Karpas-422 (cell line): ENCODE measurements at regions not wholly inside any gene's neighbourhood (a gene's known extent, or its start where the extent isn't known, plus 50 kb on each side); places are given as distances from the start of the nearest gene placed in this dataset.

Experiments
- DNase-seq: peaks from one replicate; pipeline ENCODE4 v3.0.0-alpha.2; 2015
- H2AFZ ChIP-seq: fragments of 200-600 bp; sonication (generic); 2 replicates; pipeline ENCODE4 v1.6.1; 2014; ENCODE audit warnings: antibody characterized with exemption, low read length, mixed read lengths
- H3K27ac ChIP-seq: fragments of 200-600 bp; sonication (generic); 2 replicates; pipeline ENCODE4 v1.5.1; 2014; ENCODE audit warnings: mild to moderate bottlenecking, low read length, moderate library complexity
- H3K27me3 ChIP-seq: fragments of 200-600 bp; sonication (generic); 2 replicates; pipeline ENCODE4 v1.6.1; 2014; ENCODE audit warnings: low read length, mixed read lengths
- H3K36me3 ChIP-seq: fragments of 200-600 bp; sonication (generic); 2 replicates; pipeline ENCODE4 v1.6.1; 2014; ENCODE audit warnings: low read length, mixed read lengths; ENCODE audit not compliant: insufficient read depth
- H3K4me1 ChIP-seq: fragments of 200-600 bp; sonication (generic); 2 replicates; pipeline ENCODE4 v1.6.1; 2014; ENCODE audit warnings: mild to moderate bottlenecking, low read length, mixed read lengths
- H3K4me2 ChIP-seq: fragments of 200-600 bp; sonication (generic); 2 replicates; pipeline ENCODE4 v1.6.1; 2014; ENCODE audit warnings: low read length, low read depth, mild to moderate bottlenecking; ENCODE audit not compliant: poor library complexity, severe bottlenecking
- H3K4me3 ChIP-seq: fragments of 200-600 bp; sonication (generic); 2 replicates; pipeline ENCODE4 v1.5.1; 2014; ENCODE audit warnings: mild to moderate bottlenecking, antibody characterized with exemption, low read length, mixed read lengths
- H3K79me2 ChIP-seq: fragments of 200-600 bp; sonication (generic); 2 replicates; pipeline ENCODE4 v1.6.1; 2014; ENCODE audit warnings: mild to moderate bottlenecking, low read length, mixed read lengths
- H3K9ac ChIP-seq: fragments of 200-600 bp; sonication (generic); 2 replicates; pipeline ENCODE4 v1.6.0; 2014; ENCODE audit warnings: low read length
- H3K9me2 ChIP-seq: fragments of 200-600 bp; sonication (generic), shearing (Covaris generic); replicated peaks from 2 replicates; pipeline ENCODE4 v1.6.0; 2014; ENCODE audit warnings: mild to moderate bottlenecking, low read length, moderate library complexity; ENCODE audit not compliant: insufficient read depth
- H3K9me3 ChIP-seq: fragments of 300-700, 200-600 bp; sonication (generic); 2 replicates; pipeline ENCODE4 v1.6.1; 2014; ENCODE audit warnings: low read length, mixed read lengths
- H4K20me1 ChIP-seq: fragments of 200-600 bp; sonication (generic); 2 replicates; pipeline ENCODE4 v1.6.1; 2014; ENCODE audit warnings: mild to moderate bottlenecking, antibody characterized with exemption, low read length, low read depth; ENCODE audit not compliant: insufficient read depth

DNA sequence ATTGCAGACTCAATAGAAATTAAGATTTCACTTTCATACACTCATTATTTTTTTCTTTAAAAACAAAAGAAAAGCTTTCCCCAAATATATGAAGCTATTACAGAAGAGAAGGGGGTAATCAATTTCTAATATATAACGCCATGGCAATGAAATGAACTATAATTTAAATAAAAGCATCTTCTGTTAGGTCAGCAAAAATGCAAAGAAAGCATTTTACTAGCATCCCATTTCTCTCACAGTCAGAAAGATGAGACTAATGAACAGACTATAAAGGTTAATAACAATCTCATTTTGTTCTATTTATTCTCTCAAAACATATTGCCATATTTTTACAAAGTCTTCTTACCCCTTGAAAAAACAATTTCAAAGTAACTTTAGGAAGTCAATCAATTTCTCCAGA lies 89.0 kb downstream of the TRIML1 start:
- no peak overlapping the region for H3K27ac ChIP-seq
- no peaks in the 10 kb centered on the region for H4K20me1 ChIP-seq
- H3K9me2 ChIP-seq, result no peaks in the 10 kb centered on the region
- H3K79me2 ChIP-seq, result no peaks in the 10 kb centered on the region
- no peaks in the 10 kb centered on the region for H3K9me3 ChIP-seq
- H2AFZ ChIP-seq, result no peak overlapping the region
- DNase-seq, result no peak
- no peaks in the 10 kb centered on the region for H3K4me1 ChIP-seq
- H3K4me2 ChIP-seq, result no peak overlapping the region
- H3K4me3 ChIP-seq, result no peak overlapping the region
- H3K36me3 ChIP-seq, result no peaks in the 10 kb centered on the region
- no peaks in the 10 kb centered on the region for H3K27me3 ChIP-seq
- no peak overlapping the region for H3K9ac ChIP-seq

DNA sequence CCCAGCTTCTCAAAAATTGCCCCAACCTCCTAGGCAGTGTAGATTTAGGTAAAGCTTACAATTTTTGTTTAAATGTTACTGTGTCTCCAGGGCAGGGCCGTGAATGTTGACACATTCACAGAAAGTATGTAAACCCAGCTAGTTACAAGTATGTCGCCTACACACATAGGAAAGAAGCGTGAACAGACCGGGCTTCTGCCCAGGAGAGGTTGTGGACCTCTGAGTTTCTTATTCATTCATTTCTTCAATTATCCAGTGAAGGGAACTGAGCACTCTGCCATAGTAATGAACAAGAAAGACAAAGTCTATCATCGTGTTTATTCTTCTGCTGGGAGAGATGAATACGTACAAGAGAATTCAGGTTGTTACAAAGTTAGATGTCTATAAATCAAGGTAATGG lies 93.2 kb downstream of the TRIML1 start:
- Histone ChIP-seq H3K79me2 (no peaks in the 10 kb centered on the region), H3K4me1 (no peaks in the 10 kb centered on the region), H3K9me2 (no peaks in the 10 kb centered on the region), H4K20me1 (no peaks in the 10 kb centered on the region), H3K9me3 (no peaks in the 10 kb centered on the region), H3K9ac (no peak overlapping the region), H3K4me2 (no peak overlapping the region), H2AFZ (no peak overlapping the region), H3K4me3 (no peak overlapping the region), H3K36me3 (no peaks in the 10 kb centered on the region), H3K27ac (no peak overlapping the region), H3K27me3 (no peaks in the 10 kb centered on the region)
- no peak for DNase-seq

DNA sequence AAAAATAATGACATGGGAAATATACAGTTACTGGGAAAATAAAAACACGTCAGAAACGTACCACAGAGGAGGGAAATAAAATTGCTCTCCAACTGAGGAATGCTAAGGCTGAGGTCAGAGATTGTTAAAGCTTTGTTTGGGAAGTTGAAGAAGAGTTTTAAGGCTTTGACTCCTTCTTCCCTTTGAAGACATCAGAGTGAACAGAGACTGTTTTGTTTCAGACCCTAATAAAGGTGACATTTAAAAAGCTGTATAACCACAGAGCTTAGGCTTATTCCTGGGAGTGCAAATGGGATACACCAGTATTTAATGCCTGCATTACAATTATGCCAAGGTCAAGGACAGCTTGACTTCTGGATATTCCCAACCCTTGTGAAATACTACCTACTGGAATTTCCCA lies 102.8 kb downstream of the TRIML1 start:
- Histone ChIP-seq H3K36me3 (no peaks in the 10 kb centered on the region), H3K4me1 (no peaks in the 10 kb centered on the region), H3K4me2 (no peak overlapping the region), H4K20me1 (no peaks in the 10 kb centered on the region), H3K27ac (no peak overlapping the region), H3K9ac (no peak overlapping the region), H3K9me2 (no peaks in the 10 kb centered on the region), H3K4me3 (no peak overlapping the region), H3K79me2 (no peaks in the 10 kb centered on the region), H2AFZ (no peak overlapping the region), H3K9me3 (no peaks in the 10 kb centered on the region), H3K27me3 (no peaks in the 10 kb centered on the region)
- no peak for DNase-seq

DNA sequence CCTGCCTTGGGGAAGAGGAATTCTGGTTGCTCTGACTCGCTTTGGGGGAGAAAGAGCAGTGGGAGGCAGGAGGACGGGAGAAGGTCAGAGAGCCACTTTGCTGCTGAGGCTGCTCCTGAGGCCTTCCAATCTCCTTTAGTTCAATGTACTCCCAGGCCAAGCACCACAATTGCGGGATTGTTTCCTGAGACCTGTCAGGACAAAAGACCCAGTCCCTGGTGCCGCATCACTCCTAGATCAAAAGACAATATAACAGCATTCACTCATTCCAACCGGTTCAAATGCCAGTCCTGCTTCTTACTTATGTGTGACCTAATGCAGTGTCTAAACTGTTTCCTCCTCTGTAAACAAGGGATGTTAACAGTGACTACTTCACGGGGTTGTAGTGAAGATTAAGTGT lies 106.4 kb downstream of the TRIML1 start:
- no peaks in the 10 kb centered on the region for H3K9me2 ChIP-seq
- no peaks in the 10 kb centered on the region for H3K36me3 ChIP-seq
- no peaks in the 10 kb centered on the region for H3K9me3 ChIP-seq
- H3K79me2 ChIP-seq, result no peaks in the 10 kb centered on the region
- H4K20me1 ChIP-seq, result no peaks in the 10 kb centered on the region
- no peaks in the 10 kb centered on the region for H3K27me3 ChIP-seq
- H2AFZ ChIP-seq, result no peak overlapping the region
- no peak overlapping the region for H3K9ac ChIP-seq
- H3K4me2 ChIP-seq, result no peak overlapping the region
- H3K4me3 ChIP-seq, result no peak overlapping the region
- no peaks in the 10 kb centered on the region for H3K4me1 ChIP-seq
- no peak for DNase-seq
- H3K27ac ChIP-seq, result no peak overlapping the region

DNA sequence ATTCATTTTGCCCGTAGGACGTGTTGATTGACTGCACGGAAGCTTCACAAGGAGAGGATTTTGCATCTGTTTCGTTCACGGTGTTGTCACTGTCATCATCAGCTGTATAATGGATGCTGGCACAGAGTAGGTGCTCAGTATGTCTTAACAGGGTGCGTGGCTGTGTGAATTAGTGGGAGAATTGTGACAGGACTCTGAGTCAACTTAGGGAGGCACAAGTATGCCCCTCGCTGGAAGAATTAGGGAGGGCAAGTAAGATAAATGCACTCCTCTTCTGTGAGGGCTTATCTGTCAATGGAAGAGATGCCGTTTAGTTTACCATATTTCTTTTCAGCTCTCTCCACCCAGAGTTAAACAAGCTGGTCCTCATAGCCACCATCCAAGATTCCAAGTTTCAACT lies 107.2 kb downstream of the TRIML1 start:
- no peak for DNase-seq
- Histone ChIP-seq H3K36me3 (no peaks in the 10 kb centered on the region), H3K4me2 (no peak overlapping the region), H3K79me2 (no peaks in the 10 kb centered on the region), H4K20me1 (no peaks in the 10 kb centered on the region), H3K9me3 (no peaks in the 10 kb centered on the region), H3K9ac (no peak overlapping the region), H3K27me3 (no peaks in the 10 kb centered on the region), H3K9me2 (no peaks in the 10 kb centered on the region), H2AFZ (no peak overlapping the region), H3K27ac (no peak overlapping the region), H3K4me1 (no peaks in the 10 kb centered on the region), H3K4me3 (no peak overlapping the region)

DNA sequence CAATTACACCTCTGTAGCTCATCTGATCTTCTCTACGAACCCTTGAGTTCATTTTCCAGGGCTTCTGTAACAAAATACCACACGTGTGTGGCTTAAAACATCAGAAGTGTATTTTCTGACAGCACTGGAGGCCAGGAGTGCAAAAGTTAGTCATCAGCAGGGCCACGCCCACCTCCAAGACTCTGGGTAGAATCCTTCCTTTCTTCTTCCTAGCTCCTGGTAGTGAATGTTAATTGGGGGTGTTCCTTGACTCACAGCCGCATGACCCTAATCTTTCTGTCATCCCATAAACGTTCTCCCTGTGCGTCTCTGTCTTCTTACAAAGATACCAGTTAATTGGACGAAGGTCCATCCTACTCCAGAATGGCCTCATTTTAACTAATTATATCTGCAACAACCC lies 115.0 kb downstream of the TRIML1 start:
- no peak overlapping the region for H2AFZ ChIP-seq
- no peak overlapping the region for H3K4me2 ChIP-seq
- no peaks in the 10 kb centered on the region for H3K4me1 ChIP-seq
- H3K9ac ChIP-seq, result no peak overlapping the region
- DNase-seq, result no peak
- no peaks in the 10 kb centered on the region for H3K27me3 ChIP-seq
- H3K27ac ChIP-seq, result no peak overlapping the region
- H3K9me2 ChIP-seq, result no peaks in the 10 kb centered on the region
- H3K4me3 ChIP-seq, result no peak overlapping the region
- no peaks in the 10 kb centered on the region for H3K36me3 ChIP-seq
- H4K20me1 ChIP-seq, result no peaks in the 10 kb centered on the region
- H3K79me2 ChIP-seq, result no peaks in the 10 kb centered on the region
- H3K9me3 ChIP-seq, result no peaks in the 10 kb centered on the region

DNA sequence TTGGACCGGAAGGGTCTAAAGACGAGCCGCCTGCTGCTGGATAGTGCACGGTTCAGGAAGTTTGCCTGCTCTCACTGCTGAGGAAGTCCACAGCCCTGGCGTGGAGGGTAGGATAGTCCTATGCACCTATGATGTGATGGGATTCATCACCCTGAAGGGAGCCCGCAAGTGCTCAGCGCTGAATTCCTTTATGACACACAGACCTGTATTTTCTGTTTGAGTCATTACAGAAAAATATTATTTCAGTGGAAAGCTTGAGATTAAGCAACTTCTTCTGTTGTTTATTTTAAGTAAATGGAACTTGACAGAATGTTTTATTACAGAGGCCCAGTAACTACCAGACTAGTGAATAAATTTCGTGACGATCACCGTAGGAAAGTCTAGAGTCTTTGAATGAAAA lies 123.2 kb downstream of the TRIML1 start:
- Histone ChIP-seq H3K4me3 (no peak overlapping the region), H4K20me1 (no peaks in the 10 kb centered on the region), H3K4me2 (no peak overlapping the region), H3K4me1 (no peaks in the 10 kb centered on the region), H3K36me3 (no peaks in the 10 kb centered on the region), H2AFZ (no peak overlapping the region), H3K9ac (no peak overlapping the region), H3K27me3 (no peaks in the 10 kb centered on the region), H3K9me2 (no peaks in the 10 kb centered on the region), H3K79me2 (no peaks in the 10 kb centered on the region), H3K27ac (no peak overlapping the region), H3K9me3 (no peaks in the 10 kb centered on the region)
- DNase-seq, result no peak

DNA sequence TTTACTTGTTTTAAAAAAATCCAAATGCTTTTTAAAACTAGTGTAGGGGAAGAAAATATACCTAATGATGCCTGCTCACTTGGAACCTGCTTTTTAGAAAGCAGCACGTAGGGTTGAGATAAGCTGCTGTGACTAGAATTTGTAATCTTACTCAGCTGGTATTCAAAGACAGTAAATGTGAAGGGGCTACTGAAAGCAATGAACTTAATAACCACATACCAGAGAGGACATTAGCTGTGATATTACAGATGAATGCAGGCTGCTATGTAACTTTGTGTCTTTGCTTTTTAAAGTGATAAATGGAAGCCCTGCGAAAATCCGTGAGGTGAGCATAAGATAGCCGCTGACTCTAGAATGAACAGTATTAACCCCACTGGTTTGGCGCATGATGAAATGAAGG lies 124.1 kb downstream of the TRIML1 start:
- Histone ChIP-seq H3K36me3 (no peaks in the 10 kb centered on the region), H3K4me2 (no peak overlapping the region), H3K27ac (no peak overlapping the region), H2AFZ (no peak overlapping the region), H3K79me2 (no peaks in the 10 kb centered on the region), H3K4me3 (no peak overlapping the region), H3K9me3 (no peaks in the 10 kb centered on the region), H3K9ac (no peak overlapping the region), H3K9me2 (no peaks in the 10 kb centered on the region), H4K20me1 (no peaks in the 10 kb centered on the region), H3K4me1 (no peaks in the 10 kb centered on the region), H3K27me3 (no peaks in the 10 kb centered on the region)
- DNase-seq, result no peak

DNA sequence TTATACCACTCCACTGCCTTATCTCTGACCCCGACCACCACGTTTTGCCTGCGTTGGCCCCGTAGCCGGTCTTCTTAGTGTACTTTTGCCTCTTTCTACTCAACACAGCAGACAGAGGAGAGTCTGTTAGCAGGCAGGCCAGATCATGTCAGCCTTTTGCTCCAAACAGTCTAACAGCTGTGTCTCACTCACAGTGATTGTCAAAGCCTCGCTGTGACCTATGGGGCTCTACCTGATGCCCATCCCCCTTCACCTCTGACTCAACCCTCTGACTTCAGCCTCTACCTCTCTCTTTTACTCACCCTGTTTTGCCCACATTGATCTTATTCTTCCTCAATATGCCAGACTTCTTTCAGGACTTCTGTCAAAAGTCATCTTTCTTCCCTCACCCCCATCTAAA lies 127.1 kb downstream of the TRIML1 start:
- Histone ChIP-seq H2AFZ (no peak overlapping the region), H3K9me3 (no peaks in the 10 kb centered on the region), H3K79me2 (no peaks in the 10 kb centered on the region), H3K4me1 (no peaks in the 10 kb centered on the region), H3K4me3 (no peak overlapping the region), H3K27me3 (no peaks in the 10 kb centered on the region), H3K9me2 (no peaks in the 10 kb centered on the region), H3K9ac (no peak overlapping the region), H3K4me2 (no peak overlapping the region), H3K27ac (no peak overlapping the region), H4K20me1 (no peaks in the 10 kb centered on the region), H3K36me3 (no peaks in the 10 kb centered on the region)
- DNase-seq, result no peak
